Renal cortex interstitium (tissue), 11 donors: ENCODE measurements at regions not wholly inside any gene's neighbourhood (a gene's known extent, or its start where the extent isn't known, plus 50 kb on each side); places are given as distances from the start of the nearest gene placed in this dataset.
"Not testable (repeated sequence)": the region's sequence is repeated elsewhere in the genome, so short reads cannot be mapped to it uniquely, and the experiment has no call there.

Source experiments
- DNase-seq, 11 donors: peaks; one replicate each; pipeline ENCODE4 v3.0.0-alpha.2; 2013; ENCODE audit warnings: low read depth in 9 of 11, low spot score in 4 of 11; ENCODE audit errors: extremely low read depth in 1 of 11

DNA sequence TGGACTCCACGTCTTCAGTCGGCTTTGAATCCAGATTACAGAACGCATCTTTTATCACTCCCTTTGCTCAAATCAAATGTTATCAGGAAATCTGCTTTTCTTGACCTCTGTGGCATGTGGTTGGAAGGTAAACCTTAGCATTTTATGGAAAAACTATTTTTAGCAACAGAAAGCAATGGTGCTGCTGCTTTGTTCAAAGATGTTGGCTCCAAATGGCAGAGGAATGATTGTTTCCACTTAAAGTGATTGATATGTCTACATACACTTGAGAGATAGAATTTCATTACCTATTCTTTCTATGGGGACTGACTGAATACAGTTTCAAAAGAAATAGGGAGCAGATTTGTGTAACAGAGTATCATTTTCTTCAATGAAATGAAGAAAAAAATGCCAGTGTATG, 761.2 kb downstream of the NOVA1 start:
- peak in 1 of 11 donors; percentile 24 for DNase-seq

DNA sequence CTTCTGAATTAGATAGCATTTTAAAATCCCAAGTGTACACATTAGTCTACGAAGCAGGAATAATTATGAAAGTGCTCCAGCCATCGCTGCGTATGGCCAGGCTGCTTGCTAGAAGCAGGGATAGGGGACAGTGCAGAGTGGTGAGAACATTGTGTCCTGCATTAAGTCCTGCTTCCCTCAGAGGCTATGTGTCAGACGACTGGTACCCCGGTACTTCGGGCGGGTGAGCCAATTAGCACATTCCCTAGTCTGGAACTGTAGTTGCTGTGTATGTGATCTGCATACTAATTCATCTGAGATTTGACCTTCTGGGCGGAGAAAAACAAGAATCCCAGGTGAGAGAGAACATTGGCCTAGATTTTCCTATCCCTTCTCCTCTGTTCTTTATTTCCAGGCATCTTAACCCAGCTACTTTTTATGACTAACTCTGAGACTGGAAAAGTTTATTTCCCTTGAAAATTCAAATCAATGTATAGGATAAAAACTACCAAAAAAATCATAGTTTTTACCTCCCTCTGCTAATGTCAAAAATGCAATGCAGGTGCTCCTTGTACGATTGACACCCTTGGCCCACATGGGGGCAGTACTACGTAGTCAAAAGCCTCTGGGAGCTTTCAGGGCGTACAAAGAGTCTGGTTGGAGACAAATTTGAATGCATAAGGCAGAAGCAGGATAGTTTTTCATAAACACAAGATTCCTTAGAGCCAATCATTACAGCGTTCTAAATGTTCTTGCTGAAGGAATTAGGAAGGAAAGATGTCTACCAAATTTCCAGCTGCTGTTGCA, 764.3 kb downstream of the NOVA1 start:
- peak in 4 of 11 donors; percentile 21 to 67 (median 36) for DNase-seq

DNA sequence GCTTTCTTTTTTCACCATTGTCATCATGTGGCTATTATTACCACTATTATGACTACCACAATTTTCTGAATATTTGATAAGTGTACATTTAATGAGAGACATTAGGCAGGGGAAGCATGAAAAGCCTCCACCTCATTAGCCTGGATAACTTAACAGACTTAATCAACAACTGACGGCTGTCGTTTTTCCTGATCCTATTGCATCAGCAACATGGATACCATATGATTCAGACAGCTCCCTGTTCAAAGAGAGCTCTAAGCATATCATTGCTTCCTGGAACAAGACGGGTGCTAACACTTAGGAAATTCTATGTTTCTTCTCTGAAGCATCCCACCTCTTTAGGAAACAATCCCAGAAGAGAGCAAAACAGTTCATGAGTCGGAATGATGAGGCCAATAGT, 765.2 kb downstream of the NOVA1 start:
- DNase-seq, result no peak

- DNase-seq, result no peak
Measured at GRCh38 chr14:25828562-25828961, 769.3 kb downstream of the NOVA1 start.

- DNase-seq, result no peak
Measured at GRCh38 chr14:25826105-25826504, 771.7 kb downstream of the NOVA1 start.

GRCh38 chr14:25820368-25820767, 770.4 kb upstream of the STXBP6 start:
- DNase-seq, result no peak

DNA sequence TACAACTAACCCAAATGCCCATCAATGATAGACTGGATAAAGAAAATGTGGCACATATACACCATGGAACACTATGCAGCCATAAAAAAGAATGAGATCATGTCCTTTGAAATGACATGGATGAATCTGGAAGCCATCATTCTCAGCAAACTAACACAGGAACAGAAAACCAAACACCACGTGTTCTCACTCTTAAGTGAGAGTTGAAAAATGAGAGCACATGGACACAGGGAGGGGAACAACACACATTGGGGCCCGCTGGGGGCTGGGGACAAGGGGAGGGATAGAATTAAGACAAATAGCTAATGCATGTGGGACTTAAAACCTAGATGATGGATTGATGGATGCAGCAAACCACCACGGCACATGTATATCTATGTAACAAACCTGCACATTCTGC, 764.7 kb upstream of the STXBP6 start:
- DNase-seq, result not testable (repeated sequence)

DNA sequence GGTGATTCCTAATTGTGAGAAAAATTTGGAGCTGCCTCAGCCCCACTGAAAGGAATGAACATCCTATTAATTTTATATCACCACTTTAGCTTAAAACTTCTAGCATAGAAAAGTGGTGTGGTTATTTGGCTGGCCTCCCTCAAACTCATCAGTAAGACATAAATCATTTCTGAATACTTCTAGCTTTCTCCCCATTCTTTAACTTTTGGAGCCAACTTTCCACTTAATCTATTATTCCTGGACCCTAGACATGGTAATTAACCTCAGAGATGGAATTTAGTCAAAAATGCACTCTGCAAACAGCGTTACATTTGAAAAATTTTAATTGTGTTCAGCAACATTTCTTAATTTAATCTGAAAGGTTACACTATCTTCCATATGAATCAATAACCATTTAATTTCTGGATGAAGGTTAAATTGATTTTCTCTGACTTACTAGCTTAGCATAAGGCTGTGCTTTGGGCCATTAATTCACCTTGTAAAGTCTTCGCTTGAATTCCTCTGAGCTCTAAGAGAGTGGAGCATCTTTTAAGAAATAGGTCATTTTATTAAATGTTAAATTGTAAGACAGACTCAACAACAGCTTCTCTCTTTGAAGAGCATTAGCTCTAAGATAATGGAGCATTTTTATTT, 753.6 kb upstream of the STXBP6 start:
- DNase-seq, result peak in 3 of 11 donors; percentile 3 to 14 (median 4)

GRCh38 chr14:25800841-25801240, 750.9 kb upstream of the STXBP6 start:
- DNase-seq, result no peak

GRCh38 chr14:25788252-25788651, 738.3 kb upstream of the STXBP6 start:
- DNase-seq, result no peak

DNA sequence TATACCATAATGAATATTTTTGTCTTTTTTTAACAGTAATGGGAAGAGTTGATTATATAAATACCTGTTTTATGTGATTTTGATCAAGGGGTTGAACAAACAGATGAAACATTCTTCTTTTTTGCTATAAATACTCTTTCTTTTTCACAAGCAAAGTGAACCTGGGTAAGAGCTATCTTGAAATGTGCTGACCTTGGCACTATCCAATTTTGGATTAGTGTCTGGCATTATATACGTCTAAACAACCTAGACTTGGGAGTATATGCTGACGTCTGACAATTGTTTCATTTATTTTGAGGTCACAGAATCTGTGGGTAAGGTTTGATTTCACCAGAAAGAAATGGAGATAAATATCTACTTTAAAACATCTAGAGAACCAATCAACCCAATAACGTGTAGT, 716.0 kb upstream of the STXBP6 start:
- no peak for DNase-seq

- DNase-seq, result no peak
Measured at GRCh38 chr14:25759920-25760655, 710.1 kb upstream of the STXBP6 start.

- DNase-seq, result peak in 8 of 11 donors; percentile 4 to 57 (median 28)
Measured at GRCh38 chr14:25759256-25759655, 709.3 kb upstream of the STXBP6 start.

DNA sequence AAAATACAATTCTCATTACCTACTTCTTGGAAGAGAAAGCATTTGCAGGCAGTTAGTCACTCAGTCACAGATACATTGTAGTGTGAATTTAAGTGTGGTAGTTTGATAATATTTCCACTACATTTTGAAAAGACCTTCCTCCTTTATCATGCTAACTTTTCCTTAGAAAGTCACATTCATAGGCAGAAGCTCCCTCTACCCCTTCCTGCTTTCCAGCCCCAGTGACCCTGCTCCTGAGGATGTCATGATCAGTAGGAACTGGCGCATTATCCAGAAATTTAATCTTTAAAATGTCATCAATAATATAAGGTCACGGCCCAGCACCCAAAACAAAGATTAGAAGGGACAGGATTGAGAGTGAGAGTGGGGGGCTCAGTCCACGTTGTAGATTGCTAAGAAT, 707.4 kb upstream of the STXBP6 start:
- no peak for DNase-seq

- DNase-seq, result no peak
Measured at GRCh38 chr14:25756876-25757275, 706.9 kb upstream of the STXBP6 start.

DNA sequence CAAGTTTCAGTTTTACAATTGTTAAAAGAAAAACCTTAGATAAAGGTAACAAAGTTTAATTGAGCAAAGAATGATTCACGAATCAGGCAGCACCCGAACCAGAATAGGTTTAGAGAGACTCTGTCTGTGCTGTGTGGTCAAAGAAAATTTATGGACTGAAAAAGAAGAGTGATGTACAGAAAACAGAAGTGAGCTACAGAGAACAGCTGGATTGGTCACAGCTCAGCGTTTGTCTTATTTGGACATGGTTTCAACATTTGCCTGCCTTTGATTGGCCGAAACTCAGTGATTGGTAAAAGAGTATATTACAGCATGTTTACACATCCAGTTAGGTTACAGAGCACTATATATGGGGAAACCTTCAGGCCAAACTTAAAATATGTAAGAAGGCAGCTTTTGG, 703.2 kb upstream of the STXBP6 start:
- no peak for DNase-seq

GRCh38 chr14:25750436-25750835, 700.5 kb upstream of the STXBP6 start:
- DNase-seq, result no peak
